HL-60/S4 (cell line): ENCODE measurements at regions not wholly inside any gene's neighbourhood (a gene's known extent, or its start where the extent isn't known, plus 50 kb on each side); places are given as distances from the start of the nearest gene placed in this dataset.
"Not testable (repeated sequence)": the region's sequence is repeated elsewhere in the genome, so short reads cannot be mapped to it uniquely, and the experiment has no call there.

Experiments
- in situ Hi-C: fragments of 300-500 bp; cut with MboI; formaldehyde crosslinking; loops from 2 replicates; pipeline ENCODE4 v1.14.3; 2022; ENCODE audit warnings: low sequenced_read_pairs

DNA sequence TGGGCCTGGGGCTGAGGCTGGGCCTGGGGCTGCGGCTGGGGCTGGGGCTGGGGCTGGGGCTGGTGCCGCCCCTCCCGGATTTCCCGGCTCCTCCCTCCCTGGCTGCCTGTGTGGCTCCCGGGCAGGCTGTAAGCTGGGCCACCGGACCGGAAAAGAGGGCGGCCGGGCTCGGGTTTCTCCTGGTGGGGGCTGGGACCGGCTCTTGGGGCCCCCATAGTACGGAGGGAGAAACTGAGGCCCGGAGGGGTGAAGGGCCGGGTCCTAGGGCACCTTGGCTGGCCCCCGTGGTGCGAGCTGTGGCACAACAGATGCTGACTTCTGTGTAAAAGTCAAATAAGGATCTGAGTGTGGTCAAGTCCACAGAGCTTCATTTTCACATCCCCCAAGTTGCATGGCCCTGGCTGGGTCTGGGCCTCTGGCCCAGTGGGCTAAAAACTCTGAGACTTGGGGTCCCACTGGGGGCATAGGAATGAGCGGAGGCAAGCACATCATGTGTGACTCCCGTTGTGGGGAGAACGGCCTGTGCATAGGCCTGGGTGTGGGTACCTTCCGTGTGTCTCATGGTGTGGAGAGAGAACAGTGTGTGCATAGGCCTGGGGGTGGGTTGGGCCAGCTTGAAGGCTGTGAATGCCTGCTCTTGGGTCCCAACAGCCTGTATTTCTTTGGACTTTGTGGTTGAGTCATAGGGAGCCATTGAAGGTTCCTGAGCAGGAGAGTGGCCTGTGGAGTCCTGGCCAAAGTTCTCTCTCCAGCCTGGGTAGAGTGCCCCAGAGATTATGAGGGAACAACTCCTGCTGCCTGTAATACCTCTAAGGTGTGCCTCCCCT lies 123.9 kb upstream of the CIBAR2 start:
- in situ Hi-C loops: no loop called here

DNA sequence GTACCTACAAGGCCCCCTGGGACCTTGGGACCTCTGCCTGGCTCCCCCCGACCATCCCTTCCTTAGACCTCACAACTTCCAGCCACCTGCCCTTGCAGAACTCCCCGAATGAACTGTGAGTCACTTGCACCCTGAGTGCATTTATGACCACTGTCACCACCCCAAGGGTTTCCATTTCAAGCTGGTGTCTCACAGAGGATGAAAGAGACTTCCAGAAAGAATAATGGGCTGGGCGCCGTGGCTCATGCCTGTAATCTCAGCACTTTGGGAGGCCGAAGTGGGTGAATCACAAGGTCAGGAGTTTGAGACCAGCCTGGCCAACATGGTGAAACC lies 124.5 kb upstream of the CIBAR2 start:
- in situ Hi-C loops: no loop called here

DNA sequence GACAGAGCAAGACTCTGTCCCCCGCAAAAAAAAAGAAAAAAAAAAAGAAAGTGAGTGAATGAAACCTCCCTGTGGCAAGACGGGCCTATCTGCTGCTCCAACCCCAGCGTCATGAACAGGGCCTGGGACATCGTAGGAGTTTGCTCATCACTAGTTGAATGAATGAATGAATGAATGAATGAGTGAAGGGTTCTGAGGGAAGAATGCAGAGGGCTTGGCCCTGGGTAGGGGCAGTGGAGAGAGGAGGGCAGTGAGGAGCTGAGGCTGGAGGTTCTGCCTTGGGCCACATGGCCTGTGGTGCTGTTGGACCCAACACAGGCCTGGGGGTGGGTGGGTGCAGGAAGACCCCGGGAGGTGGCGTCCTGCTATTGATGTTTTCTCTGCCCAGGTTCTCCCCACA lies 125.5 kb upstream of the CIBAR2 start:
- in situ Hi-C loops: no loop called here

- in situ Hi-C loops: no loop called here
These were observed 126.0 kb upstream of the CIBAR2 start for GRCh38 chr16:85238233-85238647.

- in situ Hi-C loops: no loop called here
These were observed 127.0 kb upstream of the CIBAR2 start for GRCh38 chr16:85239239-85239638.

- in situ Hi-C loops: no loop called here
These were observed 127.6 kb upstream of the CIBAR2 start for GRCh38 chr16:85239871-85240270.

- in situ Hi-C loops: no loop called here
These were observed 129.0 kb upstream of the CIBAR2 start for GRCh38 chr16:85240982-85241924.

- in situ Hi-C loops: no loop called here
These were observed 129.9 kb upstream of the CIBAR2 start for GRCh38 chr16:85242140-85242539.

DNA sequence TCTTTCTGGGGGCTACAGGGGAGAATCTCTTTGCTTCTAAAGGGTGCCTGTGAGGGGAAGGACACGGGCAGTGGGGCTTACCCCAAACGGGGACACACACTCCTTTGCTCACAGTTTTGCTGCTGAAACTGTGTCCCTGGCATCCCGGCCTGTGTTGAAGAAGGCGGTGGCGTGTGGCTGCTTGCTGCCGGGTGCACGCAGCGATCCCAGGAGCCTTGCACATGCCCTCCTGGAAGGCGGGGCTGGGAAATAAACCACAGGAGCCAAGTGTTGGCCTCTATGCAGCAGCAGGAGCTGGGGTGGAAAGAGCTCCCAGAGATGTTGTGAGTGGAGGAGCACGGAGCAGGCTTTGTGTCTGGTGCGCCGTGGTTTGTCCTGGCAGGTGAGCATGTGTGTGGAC lies 131.0 kb upstream of the CIBAR2 start:
- in situ Hi-C loops: no loop called here

DNA sequence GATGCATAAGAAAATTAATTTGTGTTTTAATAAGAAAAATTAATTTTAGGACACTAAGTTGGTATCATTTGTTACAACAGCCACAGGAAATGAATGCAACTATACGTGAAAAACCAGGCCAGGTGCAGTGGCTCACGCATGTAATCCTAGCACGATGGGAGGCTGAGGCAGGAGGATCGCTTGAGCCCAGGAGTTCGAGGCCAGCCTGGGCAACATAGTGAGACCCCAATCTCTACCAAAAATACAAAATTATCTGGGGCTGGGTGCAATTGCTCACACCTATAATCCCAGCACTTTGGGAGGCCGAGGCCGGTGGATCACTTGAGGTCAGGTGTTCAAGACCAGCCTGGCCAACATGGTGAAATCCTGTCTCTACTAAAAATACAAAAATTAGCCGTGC lies 132.2 kb upstream of the CIBAR2 start:
- in situ Hi-C loops: not testable (repeated sequence)

GRCh38 chr16:85245307-85246172 lies 133.3 kb upstream of the CIBAR2 start:
- in situ Hi-C loops: no loop called here

GRCh38 chr16:85246473-85246872 lies 134.2 kb upstream of the CIBAR2 start:
- in situ Hi-C loops: no loop called here

DNA sequence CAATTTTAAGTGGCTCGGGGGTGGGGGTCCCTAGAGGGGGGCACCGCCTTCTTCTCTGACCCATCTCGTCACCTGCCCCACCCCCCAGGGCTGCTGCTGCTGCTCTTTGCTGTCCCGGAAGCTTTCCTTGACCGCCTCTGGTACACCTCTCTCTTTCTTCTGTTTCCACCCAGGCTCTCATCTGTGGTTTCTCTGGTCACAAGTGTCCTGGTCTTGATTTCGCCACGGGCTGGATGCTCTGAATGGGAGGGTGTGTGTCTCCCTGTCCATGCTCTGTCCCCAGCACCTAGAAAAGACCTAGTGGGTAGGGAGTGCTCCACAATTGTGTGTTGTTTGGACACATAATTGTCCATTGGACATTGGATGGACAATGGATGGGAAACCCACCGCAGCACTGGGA lies 134.7 kb upstream of the CIBAR2 start:
- in situ Hi-C loops: no loop called here

DNA sequence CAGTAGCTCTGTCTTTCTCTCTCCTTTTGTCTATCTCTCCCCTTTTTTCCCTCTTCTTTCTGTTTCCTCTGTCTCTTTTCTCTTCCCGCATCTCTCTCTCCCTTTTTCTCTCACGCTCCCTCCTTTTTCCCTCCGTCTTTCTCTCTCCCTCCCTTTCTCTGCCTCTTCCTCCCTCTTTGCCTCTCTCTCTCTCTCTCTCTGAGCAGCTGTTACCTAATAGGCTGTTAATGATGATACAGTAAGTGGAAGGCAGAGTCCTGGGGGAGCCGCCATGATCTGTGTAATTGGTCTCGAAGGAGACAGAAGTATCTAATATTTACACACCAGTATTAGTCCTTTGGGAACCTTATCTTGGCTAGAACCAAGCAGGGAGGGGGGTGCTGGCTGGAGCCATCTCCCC lies 136.1 kb upstream of the CIBAR2 start:
- in situ Hi-C loops: no loop called here

DNA sequence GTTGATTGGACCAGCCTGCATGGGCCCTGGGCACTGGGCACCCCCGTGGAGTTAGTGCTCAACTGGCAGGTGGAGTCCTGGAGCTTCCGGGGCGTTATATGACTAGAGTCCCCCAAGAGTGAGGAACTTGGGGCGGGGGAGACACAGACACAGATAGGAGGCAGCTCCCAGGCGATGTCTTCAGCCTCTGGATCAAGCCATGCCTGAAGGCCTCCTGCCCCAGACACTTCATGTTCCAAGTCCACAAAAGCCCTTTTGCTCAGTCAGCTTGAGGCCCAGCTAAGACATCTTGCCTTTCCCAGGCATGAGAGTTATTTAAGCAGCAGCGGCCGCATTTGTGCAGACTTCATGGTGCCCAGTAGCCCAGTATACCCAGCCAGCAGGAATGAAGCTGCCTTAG lies 136.6 kb upstream of the CIBAR2 start:
- in situ Hi-C loops: no loop called here

DNA sequence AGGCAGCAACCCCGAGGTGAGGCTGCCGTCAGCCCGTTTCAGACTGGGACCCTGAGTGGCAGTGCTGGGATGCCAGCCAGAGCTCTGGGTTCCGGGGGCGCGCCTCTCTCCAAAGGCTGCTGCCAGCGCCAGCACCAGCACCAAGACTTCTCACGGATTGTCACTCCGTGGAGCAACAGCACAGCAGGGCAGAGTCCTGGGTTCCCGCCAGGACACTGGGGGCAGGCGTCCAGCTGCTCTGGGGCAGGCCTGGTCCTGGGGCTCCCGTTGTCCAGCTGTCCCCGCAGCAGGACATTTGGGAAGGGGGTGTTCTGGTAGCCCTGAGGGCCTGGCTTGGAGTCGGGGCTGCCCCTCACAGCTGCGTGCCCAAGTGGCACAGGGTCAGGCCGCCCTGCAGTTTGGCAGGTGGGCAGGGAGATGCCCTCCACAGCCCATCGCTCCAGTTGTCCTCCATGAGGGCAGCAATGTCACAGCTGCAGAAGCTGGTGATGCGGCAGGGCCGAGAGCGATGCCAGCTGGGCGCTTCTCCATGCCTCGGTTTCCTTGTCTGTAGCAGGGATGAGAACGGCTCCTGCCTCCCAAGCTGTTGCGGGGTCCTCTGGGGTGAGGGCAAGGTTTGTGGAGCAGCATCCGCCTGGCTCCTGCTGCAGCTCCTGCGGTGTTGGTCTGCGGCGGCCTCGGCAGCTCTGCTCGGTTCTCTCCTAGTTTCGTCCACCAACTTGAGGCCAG lies 137.3 kb upstream of the CIBAR2 start:
- in situ Hi-C loops: no loop called here

GRCh38 chr16:85250147-85250463 lies 137.8 kb upstream of the CIBAR2 start:
- in situ Hi-C loops: no loop called here

DNA sequence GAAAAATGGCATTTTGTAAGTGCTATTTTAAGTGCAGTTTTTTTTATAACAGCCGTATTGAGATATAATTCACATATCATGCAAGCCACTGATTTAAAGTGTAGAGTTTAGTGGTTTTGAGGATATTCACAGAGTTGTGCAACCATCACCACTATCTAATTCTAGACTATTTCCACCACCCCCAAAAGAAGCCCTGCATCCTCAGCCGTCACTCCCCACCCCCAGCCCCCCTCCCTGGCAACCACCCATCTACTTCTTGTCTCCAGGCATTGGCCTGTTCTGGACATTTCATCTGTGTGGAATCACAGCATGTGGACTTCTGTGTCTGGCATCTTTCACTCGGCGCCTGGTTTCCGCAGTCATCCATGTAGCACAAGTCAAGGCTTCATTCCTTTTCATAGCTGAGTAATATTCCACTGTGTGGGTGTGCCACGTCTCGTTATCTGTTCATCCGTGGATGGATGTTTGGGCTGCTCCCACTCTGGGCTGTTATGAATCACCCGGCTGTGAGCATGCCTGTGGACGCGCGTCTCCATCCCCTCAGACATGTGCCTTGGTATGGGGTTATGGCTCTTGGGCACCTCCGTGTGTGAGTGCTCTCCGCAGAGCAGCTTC lies 138.4 kb upstream of the CIBAR2 start:
- in situ Hi-C loops: no loop called here

GRCh38 chr16:85251225-85251760 lies 139.0 kb upstream of the CIBAR2 start:
- in situ Hi-C loops: no loop called here

DNA sequence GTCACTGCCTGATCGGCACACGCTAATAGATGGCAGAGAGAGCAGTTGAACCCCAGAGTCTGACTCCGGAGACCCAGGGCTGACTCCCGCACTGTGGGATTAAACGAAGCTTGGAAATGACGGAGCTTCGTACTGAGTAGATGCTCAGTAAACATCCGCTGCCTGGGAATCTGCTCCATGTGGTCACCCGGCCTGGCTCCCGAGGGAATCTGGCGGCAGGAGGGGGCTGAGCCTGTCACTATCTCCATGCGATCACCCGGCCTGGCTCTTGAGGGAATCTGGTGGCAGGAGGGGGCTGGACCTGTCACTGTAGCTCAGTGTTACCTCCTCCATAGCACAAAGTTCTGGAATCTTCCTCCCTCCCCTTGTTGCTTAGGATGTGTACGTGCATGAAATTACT lies 139.7 kb upstream of the CIBAR2 start:
- in situ Hi-C loops: no loop called here
